Vagina (tissue), 2 donors: ENCODE measurements at regions not wholly inside any gene's neighbourhood (a gene's known extent, or its start where the extent isn't known, plus 50 kb on each side); places are given as distances from the start of the nearest gene placed in this dataset.

ENCODE experiments used
- DNase-seq, 2 donors: peaks; one replicate each; pipeline ENCODE4 v3.0.0-alpha.2; 2017; ENCODE audit errors: extremely low spot score in 2 of 2
- H3K27ac ChIP-seq: fragments of 200-600 bp; sonication (generic); one replicate; pipeline ENCODE4 v1.5.1; 2019
- H3K27me3 ChIP-seq: fragments of 200-600 bp; sonication (generic); one replicate; pipeline ENCODE4 v1.5.1; 2019
- H3K36me3 ChIP-seq, 2 donors: fragments of 200-600 bp; sonication (generic); one replicate each; pipeline ENCODE4 v1.5.1; 2017 to 2019
- H3K4me1 ChIP-seq: fragments of 200-600 bp; sonication (generic); one replicate; pipeline ENCODE4 v1.5.1; 2019
- H3K4me3 ChIP-seq, 2 donors: fragments of 200-600 bp; sonication (generic); 1 replicate in 1 of 2; 2 replicates in 1 of 2; pipeline ENCODE4 v1.5.1; 2016 to 2019
- H3K9me3 ChIP-seq: fragments of 200-600 bp; sonication (generic); one replicate; pipeline ENCODE4 v1.5.1; 2019
- CTCF ChIP-seq, 3 experiments: fragments of 450-650 bp in 2 of 3; fragments of 200-600 bp in 1 of 3; sonication (generic) in 1 of 3; IDR thresholded peaks; one replicate each; pipeline ENCODE4 v1.5.1; 2017 to 2019; ENCODE audit warnings: antibody characterized with exemption in 3 of 3, mild to moderate bottlenecking in 2 of 3, moderate library complexity in 2 of 3
- POLR2A ChIP-seq, 2 donors: fragments of 450-650 bp; IDR thresholded peaks; one replicate each; pipeline ENCODE4 v1.6.1; 2017; ENCODE audit warnings: antibody characterized with exemption in 2 of 2, mild to moderate bottlenecking in 2 of 2, moderate library complexity in 2 of 2
- POLR2AphosphoS5 ChIP-seq, 2 donors: sonication (generic); formaldehyde crosslinking; IDR thresholded peaks; one replicate each; pipeline ENCODE4 v1.9.0; 2017; ENCODE audit warnings: antibody characterized with exemption in 2 of 2, mild to moderate bottlenecking in 2 of 2, low read depth in 1 of 2; ENCODE audit not compliant: insufficient read depth in 1 of 2
- intact Hi-C: fragments of 100-400 bp; cut with DNase I; formaldehyde crosslinking; loops from one replicate; pipeline ENCODE4 v1.15.1; 2023

DNA sequence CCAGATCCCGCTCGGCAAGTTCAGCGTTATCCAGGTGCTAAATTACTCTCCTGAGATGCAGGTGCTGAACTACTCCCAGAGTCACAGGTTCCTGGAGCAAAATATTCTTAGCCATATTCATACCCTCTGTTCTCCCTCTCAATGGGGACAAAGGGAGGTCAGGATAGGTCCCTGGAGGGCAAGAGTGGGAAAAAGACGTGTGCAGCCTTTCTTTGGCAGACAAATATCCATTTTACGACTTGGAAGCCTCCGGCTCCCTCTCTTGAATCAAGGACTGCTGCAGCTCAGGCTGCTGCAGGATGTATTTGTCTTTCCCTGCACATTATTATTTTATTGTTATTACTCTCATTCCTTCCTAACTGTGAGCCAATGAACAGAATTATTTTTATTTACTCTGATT is 590.2 kb downstream of the NR2F1-AS1 start:
- no peak for TF ChIP-seq CTCF (IDR thresholded peaks at IDR 0.05)
- no peak for TF ChIP-seq POLR2AphosphoS5 (IDR thresholded peaks at IDR 0.05; ENCODE audit: insufficient read depth in 1 of 2, low read depth in 1 of 2)
- no peak for TF ChIP-seq POLR2A (IDR thresholded peaks at IDR 0.05)
- no peak for DNase-seq
- no peaks in the 10 kb centered on the region for H3K36me3 ChIP-seq
- no peaks in the 10 kb centered on the region for H3K9me3 ChIP-seq
- H3K27ac ChIP-seq = no peak overlapping the region
- peaks cover 7% of the 10 kb centered on the region for H3K4me1 ChIP-seq
- no peaks in the 10 kb centered on the region for H3K27me3 ChIP-seq
- intact Hi-C loops = no loop called here
- H3K4me3 ChIP-seq = no peak overlapping the region

DNA sequence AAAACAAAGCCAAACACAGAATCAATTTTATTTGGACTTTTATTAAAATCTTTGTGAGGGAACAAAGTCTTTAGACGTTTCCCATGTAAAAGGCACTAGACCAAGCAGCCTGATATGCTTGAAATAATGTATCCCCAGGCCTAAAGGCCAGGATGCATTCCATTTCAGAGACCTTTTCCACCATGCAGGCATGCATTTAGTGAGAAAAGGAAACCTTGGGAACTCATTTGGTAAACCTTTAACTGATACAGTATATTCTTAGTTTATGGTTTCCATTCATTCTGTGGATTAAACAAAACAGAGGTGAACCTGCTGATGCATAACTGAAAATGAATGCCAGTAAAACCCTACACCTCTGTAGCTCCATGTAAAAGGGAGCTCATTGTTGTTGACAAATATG is 600.0 kb downstream of the NR2F1-AS1 start:
- Histone ChIP-seq H3K36me3 (no peaks in the 10 kb centered on the region), H3K9me3 (no peaks in the 10 kb centered on the region), H3K27ac (no peak overlapping the region), H3K27me3 (no peaks in the 10 kb centered on the region), H3K4me3 (no peak overlapping the region), H3K4me1 (no peaks in the 10 kb centered on the region)
- no peak for TF ChIP-seq POLR2A (IDR thresholded peaks at IDR 0.05)
- TF ChIP-seq POLR2AphosphoS5 (IDR thresholded peaks at IDR 0.05; ENCODE audit: insufficient read depth in 1 of 2, low read depth in 1 of 2) = no peak
- intact Hi-C loops = no loop called here
- no peak for DNase-seq

DNA sequence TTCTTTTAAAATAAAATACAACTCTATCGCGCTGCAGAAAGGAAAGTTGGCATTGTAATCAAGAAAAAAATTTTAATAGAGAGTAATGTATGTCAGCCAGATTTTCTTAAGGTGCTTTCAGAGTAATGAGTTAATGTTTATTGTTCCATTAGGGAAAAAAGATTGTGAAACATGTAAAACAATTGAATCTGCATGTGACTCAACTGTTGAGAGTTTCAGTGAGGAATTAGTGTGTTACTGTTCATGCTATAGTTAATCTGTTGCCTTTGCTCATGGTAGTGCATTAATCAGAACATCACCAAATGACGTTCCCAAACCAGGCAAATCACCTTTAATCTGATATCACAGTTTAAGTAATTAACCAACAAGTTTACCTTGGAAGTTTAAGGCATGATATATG is 600.5 kb downstream of the NR2F1-AS1 start:
- H3K27me3 ChIP-seq = no peaks in the 10 kb centered on the region
- no peak for DNase-seq
- no peak overlapping the region for H3K4me3 ChIP-seq
- intact Hi-C loops = no loop called here
- H3K4me1 ChIP-seq = no peaks in the 10 kb centered on the region
- H3K9me3 ChIP-seq = no peaks in the 10 kb centered on the region
- TF ChIP-seq CTCF (IDR thresholded peaks at IDR 0.05) = no peak
- no peak for TF ChIP-seq POLR2A (IDR thresholded peaks at IDR 0.05)
- TF ChIP-seq POLR2AphosphoS5 (IDR thresholded peaks at IDR 0.05; ENCODE audit: insufficient read depth in 1 of 2, low read depth in 1 of 2) = no peak
- no peak overlapping the region for H3K27ac ChIP-seq
- H3K36me3 ChIP-seq = no peaks in the 10 kb centered on the region

DNA sequence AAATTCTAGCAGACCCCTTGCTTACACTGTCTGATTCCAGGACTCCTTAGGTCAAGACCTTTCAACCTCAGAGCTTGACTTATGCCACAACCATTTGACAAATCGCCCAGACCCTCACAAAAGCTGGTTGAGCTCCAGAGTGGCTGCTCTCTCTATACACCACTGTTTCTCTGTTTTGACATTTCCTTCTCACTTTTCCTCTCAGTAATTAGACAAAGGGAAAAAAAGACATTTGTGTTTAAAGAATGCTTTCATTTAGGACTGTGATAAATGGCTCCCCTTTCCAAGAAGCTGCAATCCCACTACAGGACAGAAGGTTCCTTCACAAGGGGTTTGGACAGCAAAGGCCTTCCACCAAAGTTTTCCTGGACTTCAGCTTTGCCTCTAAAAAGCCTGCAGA is 601.3 kb downstream of the NR2F1-AS1 start:
- no peaks in the 10 kb centered on the region for H3K36me3 ChIP-seq
- no peak for DNase-seq
- intact Hi-C loops = no loop called here

GRCh38 chr5:92977846-92978540 is 603.0 kb downstream of the NR2F1-AS1 start:
- H3K9me3 ChIP-seq = no peaks in the 10 kb centered on the region
- intact Hi-C loops = no loop called here
- no peaks in the 10 kb centered on the region for H3K27me3 ChIP-seq
- no peaks in the 10 kb centered on the region for H3K36me3 ChIP-seq
- no peaks in the 10 kb centered on the region for H3K4me1 ChIP-seq
- no peak for DNase-seq
- no peak overlapping the region for H3K27ac ChIP-seq
- TF ChIP-seq POLR2A (IDR thresholded peaks at IDR 0.05) (no peak), CTCF (IDR thresholded peaks at IDR 0.05) (no peak), POLR2AphosphoS5 (IDR thresholded peaks at IDR 0.05; ENCODE audit: insufficient read depth in 1 of 2, low read depth in 1 of 2) (no peak)
- no peak overlapping the region for H3K4me3 ChIP-seq

More for the DNA sequence above, 601.3 kb downstream of the NR2F1-AS1 start:
- Histone ChIP-seq H3K27me3 (no peaks in the 10 kb centered on the region), H3K9me3 (no peaks in the 10 kb centered on the region), H3K4me3 (no peak overlapping the region), H3K4me1 (no peaks in the 10 kb centered on the region), H3K27ac (no peak overlapping the region)
- TF ChIP-seq CTCF (IDR thresholded peaks at IDR 0.05) (no peak), POLR2AphosphoS5 (IDR thresholded peaks at IDR 0.05; ENCODE audit: insufficient read depth in 1 of 2, low read depth in 1 of 2) (no peak), POLR2A (IDR thresholded peaks at IDR 0.05) (no peak)
